ENCODE measurements at regions not wholly inside any gene's neighbourhood (a gene's known extent, or its start where the extent isn't known, plus 50 kb on each side); places are given as distances from the start of the nearest gene placed in this dataset.

GRCh38 chr3:23720059-23720458 is 85.7 kb upstream of the UBE2E1 start:
- TF ChIP-seq CTCF (conservative IDR thresholded peaks at IDR 0.05; ENCODE audit: low read length) (no peak), EZH2phosphoT487 (IDR thresholded peaks at IDR 0.05; ENCODE audit: borderline replicate concordance) (no peak)

Data from Loucy (cell line).